ENCODE measurements at regions not wholly inside any gene's neighbourhood (a gene's known extent, or its start where the extent isn't known, plus 50 kb on each side); places are given as distances from the start of the nearest gene placed in this dataset.

DNA sequence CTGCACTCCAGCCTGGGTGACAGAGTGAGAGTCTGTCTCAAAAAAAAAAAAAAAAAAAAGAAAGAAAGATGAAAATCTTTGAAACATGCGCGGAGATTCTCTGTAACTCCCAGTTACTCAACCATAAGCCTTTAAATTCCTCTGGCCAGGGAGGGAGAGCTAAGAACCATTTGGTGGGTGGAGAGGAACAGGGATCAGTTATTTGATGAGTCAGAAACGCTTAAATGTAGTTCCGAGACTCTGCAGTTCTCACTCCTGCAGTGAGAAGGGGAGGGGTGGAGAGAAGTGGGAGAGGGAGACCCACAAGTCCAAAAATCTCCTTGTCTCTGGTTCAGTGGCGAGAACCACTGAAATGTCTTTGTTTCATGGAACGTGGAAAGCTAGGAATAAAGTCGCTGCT is 266.7 kb downstream of the SOX9 start:
- Mint-ChIP-seq H3K4me3 (no peak overlapping the region), H3K9me3 (peaks cover 5% of the 10 kb centered on the region), H3K27ac (ENCODE audit: low read depth) (no peak overlapping the region), H3K36me3 (ENCODE audit: insufficient read depth) (no peaks in the 10 kb centered on the region), H3K27me3 (peaks cover 27% of the 10 kb centered on the region), H3K4me1 (no peaks in the 10 kb centered on the region)
- ATAC-seq (replicated peaks; ENCODE audit: extremely low read depth, poor library complexity, severe bottlenecking) (no peak), DNase-seq (ENCODE audit: low spot score in 2 of 2) (no peak)

DNA sequence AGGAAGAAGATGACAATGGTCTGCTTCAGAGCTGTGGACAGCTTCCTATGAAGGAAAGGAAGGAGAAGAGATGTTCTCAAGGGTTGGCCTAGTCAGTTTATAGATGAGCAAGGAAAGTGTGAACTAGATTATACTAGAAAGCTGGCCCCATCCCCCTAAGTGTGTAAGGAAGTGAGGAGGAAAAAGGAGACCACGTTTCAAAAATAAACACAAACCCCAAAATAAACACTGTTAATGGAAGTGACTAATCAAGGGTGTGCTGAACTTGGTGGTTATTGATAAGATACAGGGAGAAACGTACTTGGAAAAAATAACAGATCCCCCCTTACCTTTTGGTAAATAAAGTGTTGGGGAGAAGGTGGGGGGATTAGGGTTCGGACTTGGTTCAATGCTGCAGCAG is 267.1 kb downstream of the SOX9 start:
- H3K9me3 Mint-ChIP-seq = peaks cover 5% of the 10 kb centered on the region
- peaks cover 22% of the 10 kb centered on the region for H3K27me3 Mint-ChIP-seq
- no peaks in the 10 kb centered on the region for H3K4me1 Mint-ChIP-seq
- no peak overlapping the region for H3K4me3 Mint-ChIP-seq
- ATAC-seq (replicated peaks; ENCODE audit: extremely low read depth, poor library complexity, severe bottlenecking) (no peak), DNase-seq (ENCODE audit: low spot score in 2 of 2) (no peak)
- H3K36me3 Mint-ChIP-seq (ENCODE audit: insufficient read depth) = no peaks in the 10 kb centered on the region
- H3K27ac Mint-ChIP-seq (ENCODE audit: low read depth) = no peak overlapping the region

GRCh38 chr17:72388765-72389473 is 268.1 kb downstream of the SOX9 start:
- peaks cover 5% of the 10 kb centered on the region for H3K9me3 Mint-ChIP-seq
- H3K36me3 Mint-ChIP-seq (ENCODE audit: insufficient read depth) = no peaks in the 10 kb centered on the region
- no peak overlapping the region for H3K4me3 Mint-ChIP-seq
- peaks cover 20% of the 10 kb centered on the region for H3K27me3 Mint-ChIP-seq
- no peaks in the 10 kb centered on the region for H3K4me1 Mint-ChIP-seq
- ATAC-seq (replicated peaks; ENCODE audit: extremely low read depth, poor library complexity, severe bottlenecking) = no peak
- H3K27ac Mint-ChIP-seq (ENCODE audit: low read depth) = no peak overlapping the region
- DNase-seq (ENCODE audit: low spot score in 2 of 2) = no peak

DNA sequence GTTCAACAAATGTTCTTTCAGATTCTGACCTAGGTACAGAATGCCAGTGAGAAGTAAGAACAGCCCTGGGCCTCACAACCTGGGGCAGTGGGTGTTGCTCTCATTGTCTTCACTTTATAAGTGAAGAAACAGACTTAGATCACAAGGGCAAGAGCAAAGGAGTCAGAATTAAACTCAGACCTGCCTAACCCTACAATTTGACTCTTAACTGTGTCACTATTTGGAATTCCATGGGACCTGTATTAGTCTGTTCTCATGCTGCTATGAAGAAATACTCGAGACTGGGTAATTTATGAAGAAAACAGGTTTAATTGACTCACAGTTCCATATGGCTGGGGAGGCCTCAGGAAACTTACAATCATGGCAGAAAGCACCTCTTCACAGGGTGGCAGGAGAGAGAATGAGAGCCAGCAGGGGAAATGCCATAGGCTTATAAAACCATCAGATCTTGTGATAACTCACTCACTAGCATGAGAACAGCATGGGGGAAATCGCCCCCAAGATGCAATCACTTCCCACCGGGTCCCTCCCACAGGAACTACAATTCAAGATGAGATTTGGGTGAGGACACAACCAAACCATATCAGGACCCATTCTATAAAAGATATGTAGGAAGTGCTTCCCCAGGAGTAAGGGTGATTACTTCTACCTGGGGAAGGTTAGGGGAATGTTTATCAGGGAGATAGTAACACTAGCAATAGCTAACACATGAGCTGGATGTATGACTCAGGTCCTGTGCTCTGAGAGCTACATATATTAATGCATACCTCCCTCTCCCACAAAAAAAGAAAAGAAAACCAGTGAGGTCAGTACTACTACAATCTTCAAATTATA is 270.1 kb downstream of the SOX9 start:
- Mint-ChIP-seq H3K4me3 (no peak overlapping the region), H3K27me3 (peaks cover 20% of the 10 kb centered on the region), H3K4me1 (no peaks in the 10 kb centered on the region), H3K36me3 (ENCODE audit: insufficient read depth) (no peaks in the 10 kb centered on the region), H3K27ac (ENCODE audit: low read depth) (no peak overlapping the region), H3K9me3 (no peaks in the 10 kb centered on the region)
- no peak for ATAC-seq (replicated peaks; ENCODE audit: extremely low read depth, poor library complexity, severe bottlenecking)
- no peak for DNase-seq (ENCODE audit: low spot score in 2 of 2)

GRCh38 chr17:72392056-72393010 is 271.5 kb downstream of the SOX9 start:
- Mint-ChIP-seq H3K9me3 (no peaks in the 10 kb centered on the region), H3K36me3 (ENCODE audit: insufficient read depth) (no peaks in the 10 kb centered on the region), H3K4me1 (no peaks in the 10 kb centered on the region), H3K27ac (ENCODE audit: low read depth) (no peak overlapping the region), H3K27me3 (peaks cover 9% of the 10 kb centered on the region), H3K4me3 (no peak overlapping the region)
- DNase-seq (ENCODE audit: low spot score in 2 of 2) (no peak), ATAC-seq (replicated peaks; ENCODE audit: extremely low read depth, poor library complexity, severe bottlenecking) (no peak)

DNA sequence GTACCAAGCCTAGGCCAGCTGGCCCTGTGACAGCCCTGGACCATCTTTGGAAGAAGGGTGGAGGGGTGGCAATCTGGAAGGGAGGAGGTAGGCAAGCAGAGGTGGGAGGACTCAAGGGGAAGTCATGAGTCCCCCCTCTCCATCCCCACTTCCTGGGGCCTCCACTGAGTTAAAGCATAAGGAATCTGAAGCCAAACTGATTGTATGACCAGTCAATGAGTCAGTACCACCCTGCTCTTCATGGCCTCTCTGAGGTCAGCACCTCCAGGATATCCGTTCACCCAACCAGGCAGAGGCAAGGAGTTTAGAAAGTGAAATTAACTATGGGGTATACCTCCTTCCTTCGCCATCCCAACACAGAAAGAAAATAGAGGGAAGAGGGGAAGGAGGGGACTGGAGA is 272.7 kb downstream of the SOX9 start:
- DNase-seq (ENCODE audit: low spot score in 2 of 2) (no peak), ATAC-seq (replicated peaks; ENCODE audit: extremely low read depth, poor library complexity, severe bottlenecking) (no peak)
- H3K9me3 Mint-ChIP-seq = no peaks in the 10 kb centered on the region
- H3K4me3 Mint-ChIP-seq = no peak overlapping the region
- H3K36me3 Mint-ChIP-seq (ENCODE audit: insufficient read depth) = no peaks in the 10 kb centered on the region
- H3K27me3 Mint-ChIP-seq = no peaks in the 10 kb centered on the region
- no peak overlapping the region for H3K27ac Mint-ChIP-seq (ENCODE audit: low read depth)
- H3K4me1 Mint-ChIP-seq = no peaks in the 10 kb centered on the region

GRCh38 chr17:72394531-72394930 is 273.7 kb downstream of the SOX9 start:
- Mint-ChIP-seq H3K36me3 (ENCODE audit: insufficient read depth) (no peaks in the 10 kb centered on the region), H3K9me3 (no peaks in the 10 kb centered on the region), H3K4me3 (no peak overlapping the region), H3K4me1 (no peaks in the 10 kb centered on the region), H3K27me3 (no peaks in the 10 kb centered on the region), H3K27ac (ENCODE audit: low read depth) (no peak overlapping the region)
- ATAC-seq (replicated peaks; ENCODE audit: extremely low read depth, poor library complexity, severe bottlenecking) (no peak), DNase-seq (ENCODE audit: low spot score in 2 of 2) (no peak)

GRCh38 chr17:72396121-72396520 is 275.3 kb downstream of the SOX9 start:
- Mint-ChIP-seq H3K9me3 (peaks cover 3% of the 10 kb centered on the region), H3K36me3 (ENCODE audit: insufficient read depth) (no peaks in the 10 kb centered on the region)
- ATAC-seq (replicated peaks; ENCODE audit: extremely low read depth, poor library complexity, severe bottlenecking) = no peak

GRCh38 chr17:72397223-72397667 is 276.4 kb downstream of the SOX9 start:
- ATAC-seq (replicated peaks; ENCODE audit: extremely low read depth, poor library complexity, severe bottlenecking) (no peak), DNase-seq (ENCODE audit: low spot score in 2 of 2) (no peak)
- H3K36me3 Mint-ChIP-seq (ENCODE audit: insufficient read depth) = no peaks in the 10 kb centered on the region
- H3K4me3 Mint-ChIP-seq = no peak overlapping the region
- no peaks in the 10 kb centered on the region for H3K27me3 Mint-ChIP-seq
- peaks cover 4% of the 10 kb centered on the region for H3K9me3 Mint-ChIP-seq
- H3K27ac Mint-ChIP-seq (ENCODE audit: low read depth) = no peak overlapping the region
- H3K4me1 Mint-ChIP-seq = no peaks in the 10 kb centered on the region

More at GRCh38 chr17:72396121-72396520, 275.3 kb downstream of the SOX9 start:
- Mint-ChIP-seq H3K4me3 (no peak overlapping the region), H3K4me1 (no peaks in the 10 kb centered on the region), H3K27ac (ENCODE audit: low read depth) (no peak overlapping the region), H3K27me3 (no peaks in the 10 kb centered on the region)
- DNase-seq (ENCODE audit: low spot score in 2 of 2) = no peak

- Mint-ChIP-seq H3K4me3 (no peak overlapping the region), H3K27me3 (no peaks in the 10 kb centered on the region), H3K27ac (ENCODE audit: low read depth) (no peak overlapping the region), H3K9me3 (peaks cover 4% of the 10 kb centered on the region), H3K36me3 (ENCODE audit: insufficient read depth) (no peaks in the 10 kb centered on the region), H3K4me1 (no peaks in the 10 kb centered on the region)
- DNase-seq (ENCODE audit: low spot score in 2 of 2) = no peak
- no peak for ATAC-seq (replicated peaks; ENCODE audit: extremely low read depth, poor library complexity, severe bottlenecking)
Observed at GRCh38 chr17:72397687-72398086, 276.9 kb downstream of the SOX9 start.

DNA sequence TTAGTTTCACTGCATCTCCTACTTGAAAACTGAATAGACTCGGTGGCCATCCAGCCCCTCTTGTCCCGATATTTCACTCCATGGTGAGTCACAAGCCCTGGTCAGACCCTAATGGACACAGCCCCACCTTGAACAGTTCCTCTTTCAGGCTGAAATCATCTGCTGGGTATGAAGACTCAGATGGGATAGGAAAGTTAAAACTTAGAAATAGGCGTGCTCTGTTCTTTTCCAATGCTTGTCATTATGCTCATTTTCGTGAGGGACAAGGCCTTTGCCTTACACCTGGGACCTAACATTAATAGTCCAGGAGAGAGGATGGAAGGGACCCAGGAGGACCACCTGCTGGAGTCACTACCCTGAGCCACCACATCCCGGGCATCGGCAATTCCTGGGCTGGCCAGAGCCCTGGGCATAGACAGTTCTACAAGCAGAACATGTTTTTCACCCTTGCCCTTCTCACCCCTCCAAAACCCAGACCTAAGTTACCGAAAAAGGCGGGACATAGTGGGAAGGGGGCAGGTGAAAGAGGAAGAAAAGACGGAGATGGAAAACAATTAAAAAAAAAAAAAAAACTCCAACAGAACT is 278.3 kb downstream of the SOX9 start:
- ATAC-seq (replicated peaks; ENCODE audit: extremely low read depth, poor library complexity, severe bottlenecking) = no peak
- Mint-ChIP-seq H3K4me1 (no peaks in the 10 kb centered on the region), H3K9me3 (peaks cover 4% of the 10 kb centered on the region), H3K4me3 (no peak overlapping the region), H3K36me3 (ENCODE audit: insufficient read depth) (no peaks in the 10 kb centered on the region), H3K27me3 (no peaks in the 10 kb centered on the region), H3K27ac (ENCODE audit: low read depth) (no peak overlapping the region)
- no peak for DNase-seq (ENCODE audit: low spot score in 2 of 2)

Data from central memory CD8-positive, alpha-beta T cell (primary cell).